ENCODE measurements at regions not wholly inside any gene's neighbourhood (a gene's known extent, or its start where the extent isn't known, plus 50 kb on each side); places are given as distances from the start of the nearest gene placed in this dataset.
"Not testable (repeated sequence)": the region's sequence is repeated elsewhere in the genome, so short reads cannot be mapped to it uniquely, and the experiment has no call there.

DNA sequence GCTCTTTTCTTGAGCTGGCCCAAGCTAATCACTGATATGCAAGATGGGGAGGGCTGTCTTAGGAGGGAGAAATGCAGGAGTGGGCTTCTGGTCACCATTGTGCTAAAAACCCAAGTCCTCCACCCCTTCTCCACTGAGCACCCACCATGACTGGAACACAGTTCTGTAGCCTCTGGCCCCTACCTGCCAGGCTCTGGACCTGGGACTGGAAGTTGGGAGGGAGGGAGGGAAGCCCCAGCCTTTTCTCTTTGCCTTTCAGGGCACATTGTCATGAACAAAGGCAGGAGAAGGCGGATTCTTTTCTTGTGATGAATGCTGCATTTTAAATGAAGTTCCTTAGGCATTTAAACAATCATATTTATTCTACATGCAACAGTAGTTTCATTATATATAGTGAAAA lies 559.1 kb upstream of the TRPC7 start:
- no peak for DNase-seq (ENCODE audit: low read depth in 3 of 3)

DNA sequence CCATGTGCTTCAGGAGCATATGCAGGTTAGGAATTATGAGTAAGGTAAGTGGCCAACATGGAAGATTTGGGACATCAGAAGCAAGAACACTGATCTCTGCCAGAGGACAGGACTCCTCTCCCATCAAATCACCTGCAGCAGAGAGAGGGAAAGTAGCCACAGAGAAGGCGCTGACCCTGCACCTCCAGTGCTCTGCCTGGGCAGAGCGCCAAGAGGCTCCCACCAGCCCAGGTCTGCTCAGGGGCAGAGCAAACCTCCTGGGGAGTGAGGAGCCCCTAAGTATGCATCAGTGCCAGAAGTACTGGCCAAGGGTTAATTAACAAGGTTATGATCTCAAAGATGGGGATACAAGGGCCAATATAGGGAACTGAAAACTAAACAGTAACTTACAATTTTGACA lies 545.3 kb upstream of the TRPC7 start:
- DNase-seq (ENCODE audit: low read depth in 3 of 3) = no peak

GRCh38 chr5:136909906-136910305 lies 544.6 kb upstream of the TRPC7 start:
- no peak for DNase-seq (ENCODE audit: low read depth in 3 of 3)

GRCh38 chr5:136907371-136907770 lies 542.0 kb upstream of the TRPC7 start:
- no peak for DNase-seq (ENCODE audit: low read depth in 3 of 3)

DNA sequence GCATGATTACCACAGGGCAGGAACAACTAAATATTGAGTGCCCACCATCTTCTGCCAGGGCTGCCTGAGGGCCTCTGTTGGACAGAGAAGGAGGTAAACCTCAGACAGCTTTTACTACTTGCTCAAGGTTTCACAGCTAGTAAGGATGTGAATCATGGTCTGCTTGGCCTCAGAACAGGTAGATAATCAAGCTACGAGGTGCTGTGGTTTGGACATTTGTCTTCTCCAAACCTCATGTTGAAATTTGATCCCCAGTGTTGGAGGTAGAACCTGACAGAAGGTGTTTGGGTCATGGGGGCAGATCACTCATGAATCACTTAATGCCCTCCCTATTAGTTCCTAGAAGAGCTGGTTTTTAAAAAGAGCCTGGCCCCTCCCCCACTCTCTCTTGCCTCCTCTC lies 541.2 kb upstream of the TRPC7 start:
- DNase-seq (ENCODE audit: low read depth in 3 of 3) = no peak

- DNase-seq (ENCODE audit: low read depth in 3 of 3) = no peak
These were observed 540.2 kb upstream of the TRPC7 start for GRCh38 chr5:136905571-136905970.

DNA sequence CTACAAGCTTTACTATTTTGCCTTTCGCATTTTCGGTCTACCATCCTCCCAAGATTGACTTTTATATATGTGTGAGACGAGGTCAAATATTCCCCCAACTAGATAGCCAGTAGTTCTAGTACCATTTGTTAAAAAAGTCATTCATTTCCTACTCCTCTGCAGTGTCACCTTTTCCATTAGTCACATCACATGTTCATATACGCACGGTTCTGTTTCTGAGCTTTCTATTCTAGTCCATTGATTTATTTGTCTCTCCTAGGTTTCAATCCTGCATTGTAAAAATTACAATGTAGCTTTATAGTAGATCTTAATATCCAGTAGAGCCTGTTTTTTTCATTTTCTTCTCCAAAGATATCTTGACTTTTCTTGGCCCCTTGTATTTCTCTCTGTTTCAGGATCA lies 528.7 kb upstream of the TRPC7 start:
- DNase-seq (ENCODE audit: low read depth in 3 of 3) = no peak

DNA sequence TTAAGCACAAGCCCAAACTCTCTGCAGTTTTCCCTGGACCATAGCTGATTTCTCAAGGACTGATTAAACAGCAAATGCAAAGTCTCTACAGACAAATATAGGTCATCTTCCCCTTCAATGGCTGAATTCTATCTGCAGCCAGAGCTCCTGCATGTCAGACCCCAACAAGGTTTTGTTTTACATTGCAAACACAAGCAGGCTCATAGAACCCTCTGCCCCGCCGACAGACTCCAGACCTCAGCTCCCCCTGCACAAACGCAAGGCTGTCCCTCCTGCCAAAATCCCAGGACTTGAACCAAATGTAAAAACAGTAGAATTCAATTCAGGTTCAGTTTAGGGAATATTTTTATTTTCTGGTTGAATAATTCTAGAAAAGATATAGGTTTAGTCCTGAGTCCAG lies 526.7 kb upstream of the TRPC7 start:
- no peak for DNase-seq (ENCODE audit: low read depth in 3 of 3)

DNA sequence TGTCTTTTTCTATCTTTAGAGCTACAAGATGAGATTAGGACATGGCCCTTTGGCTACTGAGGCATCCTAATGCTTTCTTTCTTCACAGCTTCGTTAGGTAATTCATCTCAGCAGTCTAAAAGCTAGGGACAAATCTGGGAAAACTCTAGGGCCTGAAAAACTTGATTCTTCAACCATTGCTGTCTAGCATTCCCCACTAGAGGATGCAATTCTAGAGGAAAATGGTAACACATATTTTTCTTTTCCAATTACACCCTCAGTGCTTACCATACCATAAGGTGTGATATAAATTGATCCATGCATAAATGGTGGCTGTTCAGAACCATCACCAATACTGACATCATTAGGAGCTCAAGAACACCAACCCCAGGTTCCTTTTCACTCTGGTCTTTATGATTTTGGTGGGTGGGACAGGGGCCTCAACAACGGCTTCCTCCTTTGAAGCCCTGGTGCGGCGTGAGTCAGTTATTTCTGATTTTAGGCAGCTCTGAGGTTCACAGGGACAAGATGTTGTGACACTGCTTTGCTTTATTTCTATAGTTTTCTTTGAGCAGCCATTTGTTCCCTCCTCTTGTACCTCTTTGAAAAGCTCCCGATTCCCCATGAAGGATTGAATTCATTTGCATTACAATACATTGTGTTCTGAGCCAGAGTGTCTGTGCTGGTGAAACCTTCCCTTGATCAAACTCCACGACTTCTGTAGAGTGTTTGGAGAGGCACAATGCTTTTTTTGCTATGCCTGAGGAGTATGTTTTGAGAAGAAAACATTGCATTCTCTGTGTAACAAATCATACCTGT lies 526.0 kb upstream of the TRPC7 start:
- no peak for DNase-seq (ENCODE audit: low read depth in 3 of 3)

GRCh38 chr5:136890431-136891148 lies 525.2 kb upstream of the TRPC7 start:
- DNase-seq (ENCODE audit: low read depth in 3 of 3) = no peak

- no peak for DNase-seq (ENCODE audit: low read depth in 3 of 3)
These were observed 521.3 kb upstream of the TRPC7 start for GRCh38 chr5:136886608-136887007.

GRCh38 chr5:136864960-136865359 lies 499.6 kb upstream of the TRPC7 start:
- no peak for DNase-seq (ENCODE audit: low read depth in 3 of 3)

- DNase-seq (ENCODE audit: low read depth in 3 of 3) = no peak
These were observed 491.3 kb upstream of the TRPC7 start for GRCh38 chr5:136856648-136857047.

DNA sequence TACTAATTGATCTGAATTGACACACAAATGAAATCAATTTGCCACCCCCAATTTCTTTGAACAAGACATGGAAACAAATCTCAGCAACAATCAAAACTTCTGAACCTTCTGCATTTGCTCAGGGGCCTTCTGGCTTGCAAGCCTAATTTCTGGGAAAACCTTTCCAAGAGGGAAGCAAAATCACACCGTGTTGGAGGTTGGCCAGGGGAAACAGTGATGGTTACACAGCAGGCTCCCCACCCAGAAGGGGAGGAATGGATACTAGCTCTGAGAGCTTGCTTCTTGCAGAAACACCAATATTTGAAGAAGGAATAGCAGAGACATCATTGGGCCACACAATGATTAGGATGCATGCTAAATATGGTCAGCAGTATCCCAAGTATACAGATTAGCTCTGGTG lies 488.6 kb upstream of the TRPC7 start:
- no peak for DNase-seq (ENCODE audit: low read depth in 3 of 3)

- no peak for DNase-seq (ENCODE audit: low read depth in 3 of 3)
These were observed 475.3 kb upstream of the TRPC7 start for GRCh38 chr5:136840601-136841000.

DNA sequence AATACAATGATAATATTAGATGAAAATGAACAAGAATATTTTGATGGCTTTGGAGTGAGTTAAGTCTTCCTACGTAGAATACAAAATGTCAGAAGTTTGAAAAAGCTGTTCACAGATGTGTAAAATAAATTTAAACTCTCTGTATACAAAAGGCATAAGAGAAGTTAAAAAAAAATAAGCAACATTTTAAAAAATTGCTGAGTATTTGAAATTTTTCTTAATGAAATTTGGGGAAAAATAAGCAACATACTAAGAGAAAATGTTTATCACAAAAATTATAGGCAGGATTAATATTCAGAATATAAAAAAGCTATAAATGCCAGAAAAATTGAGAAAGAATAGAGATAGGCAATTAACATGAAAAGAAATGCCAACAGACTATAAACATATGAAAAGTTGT lies 470.7 kb upstream of the TRPC7 start:
- no peak for DNase-seq (ENCODE audit: low read depth in 3 of 3)

- no peak for DNase-seq (ENCODE audit: low read depth in 3 of 3)
These were observed 455.5 kb upstream of the TRPC7 start for GRCh38 chr5:136820848-136821247.

DNA sequence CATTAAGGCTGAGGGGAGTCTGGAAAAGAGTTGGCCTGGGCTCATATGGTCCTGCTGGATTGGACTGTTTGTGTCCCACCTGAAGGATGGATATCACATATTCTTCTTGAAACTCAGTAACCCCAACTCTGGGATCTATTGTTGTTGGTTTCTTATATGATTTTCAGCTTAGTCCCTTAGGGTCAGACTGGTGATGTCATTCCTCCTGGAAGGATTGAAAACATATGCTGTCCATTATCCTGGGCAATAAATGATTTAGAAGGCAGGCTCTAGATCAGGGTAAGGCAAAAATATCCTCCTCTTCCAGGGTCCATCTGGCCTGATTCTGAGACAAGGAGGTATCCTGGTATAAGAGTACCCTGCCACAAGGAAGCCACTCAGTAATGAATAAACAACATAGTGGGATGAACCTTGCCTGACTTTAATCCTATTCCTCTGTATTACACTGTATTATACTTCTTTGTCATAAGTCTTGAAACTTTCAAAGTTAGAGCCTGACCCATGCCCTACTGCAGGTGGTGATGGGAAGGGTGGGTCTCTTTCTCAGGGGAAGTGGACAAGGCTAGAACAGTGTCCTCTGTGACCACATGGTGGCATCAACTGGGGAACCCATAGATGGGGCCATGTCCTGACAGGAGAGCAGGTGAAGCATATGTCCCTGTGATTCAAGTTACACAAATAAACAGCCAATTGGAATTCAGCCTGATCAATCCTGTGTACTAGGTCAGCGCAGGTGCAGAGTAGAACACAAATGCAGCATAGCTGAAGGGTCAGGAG lies 454.4 kb upstream of the TRPC7 start:
- DNase-seq (ENCODE audit: low read depth in 3 of 3) = no peak

GRCh38 chr5:136816327-136816726 lies 451.0 kb upstream of the TRPC7 start:
- DNase-seq (ENCODE audit: low read depth in 3 of 3) = no peak

GRCh38 chr5:136814619-136815378 lies 449.5 kb upstream of the TRPC7 start:
- DNase-seq (ENCODE audit: low read depth in 3 of 3) = no peak

- not testable (repeated sequence) for DNase-seq (ENCODE audit: low read depth in 3 of 3)
These were observed 446.9 kb upstream of the TRPC7 start for GRCh38 chr5:136812270-136812669.

- DNase-seq (ENCODE audit: low read depth in 3 of 3) = no peak
These were observed 446.2 kb upstream of the TRPC7 start for GRCh38 chr5:136811551-136811950.
